Heart left ventricle (tissue), 13 donors: ENCODE measurements at regions not wholly inside any gene's neighbourhood (a gene's known extent, or its start where the extent isn't known, plus 50 kb on each side); places are given as distances from the start of the nearest gene placed in this dataset.

Experiments used
- CTCF ChIP-seq, 12 donors: fragments of 200-600 bp; sonication (generic) in 4 of 12; IDR thresholded peaks; one replicate each; pipeline versions ENCODE4 v1.5.0 to v1.8.0; 2018 to 2022; ENCODE audit warnings: antibody characterized with exemption in 12 of 12, mild to moderate bottlenecking in 5 of 12
- POLR2A ChIP-seq, 2 donors: fragments of 450-650 bp; IDR thresholded peaks; one replicate each; pipeline ENCODE4 v1.6.1; 2017; ENCODE audit warnings: antibody characterized with exemption in 2 of 2, mild to moderate bottlenecking in 2 of 2, moderate library complexity in 2 of 2
- donor health status: ischemic (EF 13 %, LVEDD 7.1; RV severe dilation, severe dysfunction).
- donor health status: DM: no; HTN: yes; CAD: no.
- donor health status: DM: no; HTN: no; CAD: no.
- donor health status: ischemic (EF 25% LVEDD 6.9; RV normal size, moderate dysfunction).
- donor health status: ischemic (EF 25% LVEDD 5.7; RV mildly dilated, moderate dysfunction).
- donor health status: ischemic (EF 35%, LVEDD 5.7; RV mildly dilated, moderate dysfunction).
- donor health status: nonischemic (EF 11% LVEDD 7.7; RV severe dilation, severe dysfunction).
- donor health status: DM: yes; HTN: yes; CAD: no.
- donor health status: PGD.
- donor health status: ischemic (EF 29% LVEDD 5.4; RV normal size, mild dysfunction).
- donor health status: nonischemic (EF 23%, LVEDD 6.1; RV moderate dilation, normal function).

- TF ChIP-seq POLR2A (IDR thresholded peaks at IDR 0.05), result no peak
- TF ChIP-seq CTCF (IDR thresholded peaks at IDR 0.05), result no peak
Observed at GRCh38 chr7:142602183-142602582, 147.1 kb upstream of the PRSS1 start.
